NOMO-1 treated with dmso at 0.1 percent for 144 hours (cell line): ENCODE measurements at regions not wholly inside any gene's neighbourhood (a gene's known extent, or its start where the extent isn't known, plus 50 kb on each side); places are given as distances from the start of the nearest gene placed in this dataset.
"Not testable (repeated sequence)": the region's sequence is repeated elsewhere in the genome, so short reads cannot be mapped to it uniquely, and the experiment has no call there.

Experiments used
- DNase-seq: peaks from one replicate; lab custom pipeline; 2025; ENCODE audit not compliant: unreplicated experiment; lab: John Stamatoyannopoulos, UW

GRCh38 chr5:1982561-1982960 is 99.8 kb upstream of the IRX4 start:
- not testable (repeated sequence) for DNase-seq

DNA sequence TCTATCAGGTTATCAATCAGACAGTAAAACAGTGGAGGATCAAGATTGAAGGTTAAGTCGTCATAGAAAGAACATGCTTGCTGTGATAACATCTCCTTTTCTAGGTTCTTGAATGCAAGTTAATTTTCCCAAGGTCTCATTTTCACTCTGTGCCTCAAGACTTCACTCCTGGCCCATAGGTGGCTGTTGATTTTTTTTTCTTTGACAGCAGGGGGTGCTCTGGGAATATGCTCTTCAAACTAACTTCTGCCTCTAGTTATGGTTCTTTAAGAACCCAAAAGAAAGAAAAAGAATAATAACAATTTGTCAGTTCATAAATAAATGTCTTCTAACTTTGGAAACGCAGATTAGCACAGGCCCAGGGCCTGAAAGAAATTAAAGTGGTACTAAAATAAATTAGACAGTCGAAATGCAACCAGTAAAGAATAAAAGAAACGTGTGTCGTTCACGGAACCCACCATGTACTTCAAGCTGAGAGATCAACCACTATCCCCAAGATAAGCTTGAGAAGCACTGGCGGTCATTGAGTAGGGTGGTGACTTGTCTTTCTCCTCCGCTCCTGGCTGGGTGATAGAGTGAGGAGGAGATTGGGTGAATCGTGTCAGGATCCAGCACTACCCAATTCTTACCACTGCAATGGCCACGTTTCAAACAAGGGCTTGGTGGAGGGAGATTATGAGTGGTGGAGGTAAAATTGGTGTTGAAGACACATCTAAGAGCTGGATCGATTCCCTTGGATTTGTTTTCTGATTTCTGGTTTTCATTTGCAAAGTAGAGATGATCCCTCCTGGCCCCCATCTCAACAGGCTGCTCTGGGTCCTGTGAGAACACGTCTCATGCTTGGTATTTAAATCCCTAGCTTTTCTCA is 93.4 kb upstream of the IRX4 start:
- no peak for DNase-seq

DNA sequence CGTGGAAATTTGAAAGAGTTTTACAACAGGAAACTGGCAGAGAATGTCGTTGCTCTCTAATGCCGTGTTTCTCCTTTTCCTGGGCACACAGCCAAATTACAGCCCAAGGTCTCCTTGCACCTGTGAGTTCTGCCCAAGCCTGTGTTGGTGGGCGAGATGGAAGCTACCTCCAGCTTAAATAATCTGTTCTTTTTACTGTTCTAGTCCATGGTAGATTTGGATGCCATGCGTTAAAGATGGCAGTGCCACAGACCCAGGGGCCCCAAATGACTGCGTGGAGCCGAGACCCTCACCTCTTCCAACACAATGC is 92.6 kb upstream of the IRX4 start:
- DNase-seq: no peak

- no peak for DNase-seq
Measured at GRCh38 chr5:1974501-1975405, 92.0 kb upstream of the IRX4 start.

DNA sequence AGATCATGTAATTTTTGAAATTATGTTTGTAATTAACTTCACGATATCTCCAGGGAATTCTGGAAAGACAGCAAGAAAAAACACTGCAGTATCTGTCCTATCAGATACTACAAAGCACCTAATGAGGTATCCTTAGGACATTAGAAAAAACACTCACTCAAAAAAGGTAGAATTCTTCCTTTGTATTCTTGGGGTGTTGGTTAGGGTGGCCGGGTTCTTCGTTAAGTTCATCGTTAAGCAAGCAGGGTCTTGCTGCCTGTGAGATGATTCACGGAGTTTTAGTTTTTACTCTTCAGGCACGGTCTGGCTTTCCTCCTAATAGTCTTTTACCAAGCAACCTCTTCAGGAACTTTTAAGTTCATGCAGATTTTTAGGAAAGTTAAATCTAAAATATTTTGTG is 91.4 kb upstream of the IRX4 start:
- DNase-seq: no peak

- no peak for DNase-seq
Measured at GRCh38 chr5:1973391-1974013, 90.8 kb upstream of the IRX4 start.

DNA sequence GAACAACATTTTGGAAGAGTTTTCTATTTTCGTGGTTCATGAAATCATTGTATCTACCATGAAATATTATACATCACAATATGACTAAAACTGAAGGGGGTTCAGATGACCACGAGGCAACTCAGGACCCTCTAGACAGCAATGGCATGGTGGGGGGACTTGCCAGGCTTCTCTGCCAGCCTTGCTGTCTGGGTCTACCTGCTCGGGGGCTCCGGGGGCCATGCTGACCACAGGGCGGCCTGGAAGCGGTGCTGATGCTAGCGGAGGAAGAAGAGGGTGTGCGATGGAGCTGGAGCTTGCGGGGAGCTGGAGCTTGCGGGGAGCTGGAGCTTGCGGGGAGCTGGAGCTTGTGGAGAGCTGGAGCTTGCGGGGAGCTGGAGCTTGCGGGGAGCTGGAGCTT is 89.2 kb upstream of the IRX4 start:
- DNase-seq: no peak

DNA sequence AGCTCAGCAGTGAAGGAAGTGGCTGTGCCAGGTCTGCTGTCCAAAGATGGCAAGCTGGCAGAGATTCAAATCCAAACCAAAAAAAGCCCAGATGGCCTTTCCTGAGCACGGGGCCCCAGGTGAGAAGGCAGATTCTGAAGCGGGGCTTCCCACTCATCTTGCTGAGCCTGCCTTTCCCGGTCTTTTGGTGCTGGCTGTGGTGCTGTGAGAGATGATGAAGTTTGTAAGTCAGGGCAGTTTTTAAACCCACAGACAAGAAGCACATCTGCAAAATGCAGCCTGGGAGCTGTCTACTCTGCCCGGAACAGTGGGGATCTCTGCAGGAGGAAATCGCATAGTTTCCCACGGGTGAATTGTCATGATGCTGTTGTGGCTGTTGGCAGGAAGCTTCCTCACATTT is 85.0 kb upstream of the IRX4 start:
- DNase-seq: no peak

DNA sequence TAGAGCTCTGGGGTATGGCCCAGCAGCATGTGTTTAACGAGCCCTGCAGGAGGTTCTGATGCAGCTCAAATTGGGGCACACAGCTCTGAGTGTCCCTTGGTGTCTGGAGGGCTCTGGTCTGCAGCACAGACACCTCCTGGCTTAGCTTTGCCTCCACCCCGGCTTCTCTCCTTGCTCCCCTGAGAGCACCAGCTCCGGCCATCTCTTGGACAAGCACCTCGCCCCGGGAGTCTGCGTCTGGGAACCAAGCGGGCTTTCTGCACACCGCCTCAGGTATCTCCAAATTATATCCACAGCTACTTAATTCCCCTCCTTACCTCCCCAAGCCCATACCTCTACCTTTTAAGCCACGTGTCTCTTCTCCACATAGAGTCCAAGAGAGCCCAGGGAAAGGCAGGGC is 83.7 kb upstream of the IRX4 start:
- no peak for DNase-seq

DNA sequence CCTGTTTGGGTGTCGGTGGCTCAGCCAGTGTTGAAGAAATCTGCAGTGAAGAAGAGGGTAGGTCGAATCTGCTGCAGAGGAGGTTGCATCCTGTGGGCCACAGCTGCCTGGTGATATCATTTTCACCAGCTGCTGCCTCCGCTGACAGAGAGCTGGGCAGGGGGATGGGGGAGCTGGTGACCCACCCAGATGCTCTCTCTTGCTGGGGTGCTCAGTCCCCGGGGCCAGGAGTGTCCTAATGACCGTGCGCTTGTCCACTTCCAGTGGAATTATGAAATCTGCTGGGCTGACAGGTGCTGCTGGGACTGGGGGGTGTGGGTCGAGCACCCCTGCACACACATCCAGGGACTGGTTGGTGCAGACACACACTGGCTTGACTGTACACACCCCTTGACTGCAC is 83.2 kb upstream of the IRX4 start:
- no peak for DNase-seq

GRCh38 chr5:1963941-1964451 is 81.3 kb upstream of the IRX4 start:
- no peak for DNase-seq

- no peak for DNase-seq
Measured at GRCh38 chr5:1963358-1963757, 80.6 kb upstream of the IRX4 start.

DNA sequence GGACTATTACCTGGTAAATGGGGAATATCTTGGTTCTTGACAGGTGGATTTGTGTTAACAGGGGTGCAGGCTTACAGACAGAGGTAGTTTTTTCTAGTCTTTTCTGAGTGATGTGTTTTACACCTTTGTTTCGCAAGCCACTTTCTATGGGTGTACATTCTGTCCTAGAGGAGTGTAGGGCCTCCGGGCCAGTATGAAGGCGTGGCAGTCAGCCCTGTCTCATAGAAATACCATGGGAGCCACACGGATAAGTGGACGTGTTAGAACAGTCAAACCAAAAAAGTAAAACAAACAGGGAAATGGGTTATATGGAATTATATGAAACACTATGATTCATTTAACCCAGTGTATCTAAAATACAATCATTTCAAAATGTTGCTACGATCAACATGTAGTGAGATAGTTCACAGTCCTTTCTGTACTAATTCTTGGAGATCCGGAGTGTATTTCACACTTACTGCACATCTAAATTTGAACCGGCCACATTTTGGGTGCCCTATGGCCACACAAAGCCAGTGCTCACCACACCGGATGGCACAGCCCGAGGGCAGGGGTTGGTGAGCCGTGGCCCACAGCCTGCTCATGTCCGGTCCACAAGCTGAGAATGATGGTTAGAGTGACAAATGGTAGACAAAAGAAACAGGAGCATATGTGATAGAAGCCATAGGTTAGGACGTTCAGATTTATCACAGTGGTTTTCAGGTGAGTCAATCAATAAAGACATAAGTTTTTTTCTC is 80.1 kb upstream of the IRX4 start:
- no peak for DNase-seq

DNA sequence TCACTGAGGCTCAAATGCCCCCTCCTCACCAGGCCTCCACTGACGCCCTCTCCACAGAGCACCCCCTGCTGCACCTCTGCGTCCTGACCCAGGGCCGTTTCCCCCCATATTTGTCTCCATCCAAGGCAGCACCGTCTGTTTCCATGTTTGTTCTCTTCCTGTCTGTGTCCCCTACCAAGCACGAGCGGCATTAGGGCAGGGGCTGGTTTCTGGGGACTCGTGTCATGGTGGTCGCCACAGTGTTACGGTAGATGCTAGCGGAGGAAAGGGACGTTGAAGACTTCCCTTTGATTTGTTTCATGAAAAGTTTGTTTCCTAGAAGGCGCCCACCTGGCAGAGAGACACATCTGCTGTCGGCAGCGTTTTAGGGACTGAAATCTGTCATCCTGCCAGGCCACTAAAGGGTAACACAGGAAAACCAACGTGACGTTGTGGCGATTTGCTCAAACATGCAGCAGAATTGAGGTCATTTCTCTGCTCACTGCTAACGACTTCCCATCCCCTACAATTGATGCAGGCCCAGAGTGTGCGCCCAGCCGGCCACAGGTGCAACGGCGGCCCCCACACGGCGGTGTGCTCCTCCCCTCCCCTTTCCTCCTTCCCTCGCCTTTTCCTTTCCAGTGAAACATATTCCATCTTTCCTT is 79.3 kb upstream of the IRX4 start:
- DNase-seq: no peak

DNA sequence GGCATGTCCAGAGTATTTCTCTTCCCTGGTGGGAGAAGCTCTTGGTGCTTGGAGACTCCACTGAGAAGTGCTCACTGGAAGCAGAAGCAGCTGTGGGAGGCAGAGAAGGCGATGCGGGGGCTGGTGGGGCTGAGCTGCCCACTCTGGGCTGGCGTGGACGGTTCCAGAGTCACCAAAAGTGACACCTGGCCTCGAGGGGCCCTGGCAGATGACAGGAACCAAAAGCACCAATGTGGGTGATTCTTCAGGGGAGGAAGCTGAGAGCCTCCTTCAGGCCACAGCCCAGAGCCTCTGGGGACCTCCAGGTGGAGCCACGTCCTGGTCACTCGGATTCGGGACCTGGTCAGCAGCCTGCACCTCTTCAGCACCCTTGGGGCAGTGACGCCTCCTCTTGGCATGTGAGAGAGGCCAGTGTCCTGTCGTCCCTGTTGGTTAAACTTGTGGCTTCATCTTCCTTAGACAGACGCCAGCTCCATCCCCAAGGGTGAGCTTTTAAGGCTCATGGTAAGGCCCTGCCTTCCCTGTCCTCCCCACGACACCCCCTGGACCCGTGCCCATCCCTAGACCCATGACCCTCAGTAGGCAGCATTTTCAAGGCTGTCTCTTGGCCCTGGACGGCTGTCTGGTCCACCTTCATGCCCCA is 78.7 kb upstream of the IRX4 start:
- DNase-seq: no peak

DNA sequence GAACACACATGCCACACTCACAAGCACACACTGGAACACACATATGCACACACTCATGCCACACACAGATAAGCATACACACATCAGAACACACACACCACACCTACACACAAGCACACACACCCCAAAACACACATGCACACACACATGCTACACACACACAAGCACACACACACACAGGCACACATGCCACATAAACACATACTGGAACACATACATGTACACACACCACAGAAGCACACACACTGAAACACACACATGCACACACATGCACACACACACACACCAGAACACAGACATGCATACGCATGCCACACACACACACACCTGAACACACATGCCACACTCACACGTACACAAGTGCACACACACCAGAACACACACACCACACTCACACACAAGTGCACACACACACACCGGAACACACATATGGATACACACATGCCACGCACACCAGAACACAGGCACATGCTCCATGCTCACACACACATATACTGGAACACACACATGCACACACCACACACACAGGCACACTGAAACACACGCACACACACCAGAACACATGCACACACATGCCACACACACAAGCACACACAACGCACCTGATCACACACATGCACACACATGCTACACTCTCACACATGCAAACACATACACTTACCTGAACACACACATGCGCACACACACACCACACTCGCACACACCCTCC is 78.0 kb upstream of the IRX4 start:
- DNase-seq: no peak

GRCh38 chr5:1959725-1960581 is 77.2 kb upstream of the IRX4 start:
- DNase-seq: no peak

- no peak for DNase-seq
Measured at GRCh38 chr5:1959231-1959630, 76.5 kb upstream of the IRX4 start.
